Body of pancreas (tissue), 4 donors: ENCODE measurements at regions not wholly inside any gene's neighbourhood (a gene's known extent, or its start where the extent isn't known, plus 50 kb on each side); places are given as distances from the start of the nearest gene placed in this dataset.

Experiments used
- POLR2A ChIP-seq, 3 donors: fragments of 450-650 bp; IDR thresholded peaks; one replicate each; pipeline ENCODE4 v1.6.1; 2016; ENCODE audit warnings: antibody characterized with exemption in 3 of 3, mild to moderate bottlenecking in 2 of 3
- TF ChIP-seq, protein P1 (sequence below), 7 experiments: fragments of 450-650 bp in 4 of 7; fragments of 200-600 bp in 3 of 7; sonication (generic) in 3 of 7; IDR thresholded peaks; one replicate each; pipeline ENCODE4 v1.5.1; 2016 to 2019; ENCODE audit warnings: antibody characterized with exemption in 7 of 7

DNA sequence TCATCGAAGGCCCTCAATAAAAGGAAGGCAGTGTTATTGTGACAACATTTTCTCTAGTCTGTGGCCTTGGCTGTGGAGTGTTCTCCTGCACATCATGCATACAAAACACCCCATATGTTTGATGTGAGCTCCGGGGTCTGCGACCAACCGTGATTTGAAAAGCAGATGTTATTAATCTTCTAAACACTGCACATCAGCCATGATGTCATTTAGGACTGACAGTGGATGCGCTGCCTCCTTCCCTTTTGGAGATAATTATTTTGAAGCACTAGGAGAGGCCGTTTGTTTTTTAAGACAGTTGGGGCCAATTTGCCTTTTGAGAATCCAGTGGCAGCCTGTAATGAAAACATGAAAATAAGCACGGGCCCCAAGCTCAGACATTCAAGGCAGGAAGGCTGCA, 1041.6 kb downstream of the BCL11B start:
- no peak for TF ChIP-seq POLR2A (IDR thresholded peaks at IDR 0.05)
- TF ChIP-seq, protein P1, sequence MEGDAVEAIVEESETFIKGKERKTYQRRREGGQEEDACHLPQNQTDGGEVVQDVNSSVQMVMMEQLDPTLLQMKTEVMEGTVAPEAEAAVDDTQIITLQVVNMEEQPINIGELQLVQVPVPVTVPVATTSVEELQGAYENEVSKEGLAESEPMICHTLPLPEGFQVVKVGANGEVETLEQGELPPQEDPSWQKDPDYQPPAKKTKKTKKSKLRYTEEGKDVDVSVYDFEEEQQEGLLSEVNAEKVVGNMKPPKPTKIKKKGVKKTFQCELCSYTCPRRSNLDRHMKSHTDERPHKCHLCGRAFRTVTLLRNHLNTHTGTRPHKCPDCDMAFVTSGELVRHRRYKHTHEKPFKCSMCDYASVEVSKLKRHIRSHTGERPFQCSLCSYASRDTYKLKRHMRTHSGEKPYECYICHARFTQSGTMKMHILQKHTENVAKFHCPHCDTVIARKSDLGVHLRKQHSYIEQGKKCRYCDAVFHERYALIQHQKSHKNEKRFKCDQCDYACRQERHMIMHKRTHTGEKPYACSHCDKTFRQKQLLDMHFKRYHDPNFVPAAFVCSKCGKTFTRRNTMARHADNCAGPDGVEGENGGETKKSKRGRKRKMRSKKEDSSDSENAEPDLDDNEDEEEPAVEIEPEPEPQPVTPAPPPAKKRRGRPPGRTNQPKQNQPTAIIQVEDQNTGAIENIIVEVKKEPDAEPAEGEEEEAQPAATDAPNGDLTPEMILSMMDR (IDR thresholded peaks at IDR 0.05), result no peak
